ENCODE measurements at regions not wholly inside any gene's neighbourhood (a gene's known extent, or its start where the extent isn't known, plus 50 kb on each side); places are given as distances from the start of the nearest gene placed in this dataset.

DNA sequence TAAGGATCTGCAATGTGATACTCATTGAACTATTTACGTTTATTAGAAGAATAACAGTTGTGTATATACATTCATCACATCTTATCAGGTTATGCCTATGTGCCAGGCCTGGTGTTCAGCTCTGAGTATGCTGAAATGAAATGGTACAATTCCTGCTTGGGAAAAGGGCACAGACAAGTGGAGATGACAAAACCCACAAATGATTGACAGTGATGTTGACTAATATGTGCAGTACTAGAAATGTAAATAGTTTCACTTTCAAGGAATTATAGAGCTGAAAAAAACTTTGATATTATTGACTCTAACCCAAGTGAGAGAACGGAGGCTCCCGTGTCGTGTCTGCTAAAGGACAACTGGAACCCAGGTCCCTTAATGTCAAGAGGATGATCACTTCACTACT lies 386.8 kb upstream of the DACH1 start:
- TF ChIP-seq, protein P1, sequence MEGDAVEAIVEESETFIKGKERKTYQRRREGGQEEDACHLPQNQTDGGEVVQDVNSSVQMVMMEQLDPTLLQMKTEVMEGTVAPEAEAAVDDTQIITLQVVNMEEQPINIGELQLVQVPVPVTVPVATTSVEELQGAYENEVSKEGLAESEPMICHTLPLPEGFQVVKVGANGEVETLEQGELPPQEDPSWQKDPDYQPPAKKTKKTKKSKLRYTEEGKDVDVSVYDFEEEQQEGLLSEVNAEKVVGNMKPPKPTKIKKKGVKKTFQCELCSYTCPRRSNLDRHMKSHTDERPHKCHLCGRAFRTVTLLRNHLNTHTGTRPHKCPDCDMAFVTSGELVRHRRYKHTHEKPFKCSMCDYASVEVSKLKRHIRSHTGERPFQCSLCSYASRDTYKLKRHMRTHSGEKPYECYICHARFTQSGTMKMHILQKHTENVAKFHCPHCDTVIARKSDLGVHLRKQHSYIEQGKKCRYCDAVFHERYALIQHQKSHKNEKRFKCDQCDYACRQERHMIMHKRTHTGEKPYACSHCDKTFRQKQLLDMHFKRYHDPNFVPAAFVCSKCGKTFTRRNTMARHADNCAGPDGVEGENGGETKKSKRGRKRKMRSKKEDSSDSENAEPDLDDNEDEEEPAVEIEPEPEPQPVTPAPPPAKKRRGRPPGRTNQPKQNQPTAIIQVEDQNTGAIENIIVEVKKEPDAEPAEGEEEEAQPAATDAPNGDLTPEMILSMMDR (IDR thresholded peaks at IDR 0.05): no peak
- TF ChIP-seq EZH2phosphoT487 (IDR thresholded peaks at IDR 0.05): no peak
